Stimulated activated naive CD4-positive, alpha-beta T cell (primary cell): ENCODE measurements at regions not wholly inside any gene's neighbourhood (a gene's known extent, or its start where the extent isn't known, plus 50 kb on each side); places are given as distances from the start of the nearest gene placed in this dataset.
"Not testable (repeated sequence)": the region's sequence is repeated elsewhere in the genome, so short reads cannot be mapped to it uniquely, and the experiment has no call there.

Experiments
- DNase-seq, 6 experiments: peaks; one replicate each; lab custom pipeline; 2025; lab: John Stamatoyannopoulos, UW

- DNase-seq = no peak
Measured at GRCh38 chr1:70672442-70672888, 261.4 kb downstream of the CTH start.

- no peak for DNase-seq
Measured at GRCh38 chr1:70674941-70675685, 264.0 kb downstream of the CTH start.

- DNase-seq = no peak
Measured at GRCh38 chr1:70675737-70676156, 264.7 kb downstream of the CTH start.

- peak in 3 of 6 experiments; percentile 1 to 5 (median 5) for DNase-seq
Measured at GRCh38 chr1:70685300-70686286, 274.5 kb downstream of the CTH start.

GRCh38 chr1:70688580-70688979, 277.5 kb downstream of the CTH start:
- DNase-seq = no peak

- no peak for DNase-seq
Measured at GRCh38 chr1:70706381-70707037, 295.4 kb downstream of the CTH start.

GRCh38 chr1:70707214-70707613, 296.1 kb downstream of the CTH start:
- DNase-seq = no peak

GRCh38 chr1:70714149-70714548, 303.1 kb downstream of the CTH start:
- no peak for DNase-seq

- DNase-seq = no peak
Measured at GRCh38 chr1:70717211-70717610, 306.1 kb downstream of the CTH start.

GRCh38 chr1:70717656-70718055, 306.6 kb downstream of the CTH start:
- no peak for DNase-seq

- DNase-seq = no peak
Measured at GRCh38 chr1:70718086-70718630, 307.1 kb downstream of the CTH start.

GRCh38 chr1:70719154-70719553, 308.1 kb downstream of the CTH start:
- no peak for DNase-seq

GRCh38 chr1:70720109-70720508, 309.0 kb downstream of the CTH start:
- DNase-seq = no peak

GRCh38 chr1:70720521-70720920, 309.5 kb downstream of the CTH start:
- DNase-seq = no peak

- DNase-seq = no peak
Measured at GRCh38 chr1:70727886-70728489, 316.9 kb downstream of the CTH start.

- not testable (repeated sequence) for DNase-seq
Measured at GRCh38 chr1:70736518-70736917, 311.1 kb downstream of the PTGER3 start.

- no peak for DNase-seq
Measured at GRCh38 chr1:70737125-70737524, 310.5 kb downstream of the PTGER3 start.

- DNase-seq = no peak
Measured at GRCh38 chr1:70738624-70739023, 309.0 kb downstream of the PTGER3 start.

GRCh38 chr1:70745199-70745598, 302.4 kb downstream of the PTGER3 start:
- DNase-seq = peak in 1 of 6 experiments; percentile 0

GRCh38 chr1:70746062-70746461, 301.6 kb downstream of the PTGER3 start:
- DNase-seq = not testable (repeated sequence)

GRCh38 chr1:70747123-70747522, 300.5 kb downstream of the PTGER3 start:
- DNase-seq = not testable (repeated sequence)
